ENCODE measurements at regions not wholly inside any gene's neighbourhood (a gene's known extent, or its start where the extent isn't known, plus 50 kb on each side); places are given as distances from the start of the nearest gene placed in this dataset.
"Not testable (repeated sequence)": the region's sequence is repeated elsewhere in the genome, so short reads cannot be mapped to it uniquely, and the experiment has no call there.

DNA sequence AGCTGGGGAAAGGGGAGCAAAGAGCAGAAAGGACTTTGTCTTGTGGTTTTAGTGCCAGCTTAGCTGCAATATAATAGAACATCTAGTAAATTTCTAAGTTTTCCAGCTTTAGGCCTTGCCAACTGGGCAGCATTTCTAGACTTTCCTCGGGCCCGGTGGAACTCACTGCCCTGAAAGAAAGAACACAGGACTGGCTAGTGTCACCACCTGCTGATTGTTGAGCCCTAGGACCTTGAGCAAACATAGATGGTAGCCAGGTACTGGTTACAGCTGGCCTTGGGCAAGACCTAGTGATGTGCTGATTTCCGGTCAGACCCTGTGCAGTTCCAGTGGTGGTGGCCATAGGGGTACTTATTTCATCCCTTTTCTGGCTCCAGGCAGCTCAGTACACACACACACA, 753.2 kb upstream of the B3GALT2 start:
- DNase-seq: no peak

DNA sequence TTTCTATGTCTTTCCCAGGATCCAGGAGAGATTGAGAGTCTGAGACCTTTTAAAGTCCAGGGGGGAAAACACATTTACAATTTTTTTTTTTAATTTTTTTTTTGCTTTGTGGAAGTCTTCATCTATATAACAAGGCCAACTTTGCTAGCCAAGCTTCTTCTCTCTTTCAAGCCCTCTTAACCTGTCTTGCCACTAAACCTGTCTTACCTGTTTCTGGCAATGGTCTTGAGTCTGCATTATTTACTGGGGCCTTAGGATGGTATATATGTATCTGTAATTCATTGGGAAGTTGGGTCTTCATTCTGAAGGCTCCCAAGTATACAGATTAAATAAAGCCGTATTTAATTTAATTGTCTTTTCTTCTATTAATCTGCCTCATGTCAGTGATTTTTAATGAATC, 750.9 kb upstream of the B3GALT2 start:
- no peak for DNase-seq

DNA sequence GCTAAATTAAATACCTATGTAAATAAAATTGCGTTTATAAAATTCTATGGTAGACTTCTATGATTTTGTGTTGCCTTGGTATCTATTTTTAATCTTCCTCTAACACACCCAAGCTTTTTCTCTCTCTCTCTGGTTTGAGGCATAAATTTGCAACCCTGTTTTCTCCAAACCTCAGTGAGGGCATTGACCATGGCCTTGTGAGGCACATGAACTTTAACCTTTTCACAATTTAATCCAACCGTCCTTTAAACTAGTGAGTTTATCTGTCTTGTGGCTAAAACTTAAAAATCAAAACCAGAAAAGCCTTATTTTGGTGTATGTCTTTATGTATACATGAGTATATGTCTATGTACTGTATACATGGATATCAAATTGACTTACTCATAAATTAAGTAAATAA, 746.6 kb upstream of the B3GALT2 start:
- DNase-seq: no peak

DNA sequence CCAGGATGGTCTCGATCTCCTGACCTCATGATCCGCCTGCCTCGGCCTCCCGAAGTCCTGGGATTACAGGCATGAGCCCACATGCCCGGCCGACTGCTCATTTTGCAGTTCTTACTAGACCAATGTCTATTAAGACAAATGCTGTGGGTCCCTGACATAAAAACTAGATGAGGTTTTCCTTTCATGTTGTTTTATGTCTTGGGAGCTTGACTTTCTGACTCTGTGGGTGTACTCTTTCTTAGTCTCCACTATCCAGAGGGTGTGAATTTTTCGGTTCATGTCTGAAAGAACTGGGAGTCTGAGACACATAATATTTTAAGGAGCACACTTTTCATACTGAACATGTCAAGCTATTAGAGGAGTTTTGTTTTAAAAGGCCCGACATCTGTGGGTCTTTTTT, 744.9 kb upstream of the B3GALT2 start:
- no peak for DNase-seq

DNA sequence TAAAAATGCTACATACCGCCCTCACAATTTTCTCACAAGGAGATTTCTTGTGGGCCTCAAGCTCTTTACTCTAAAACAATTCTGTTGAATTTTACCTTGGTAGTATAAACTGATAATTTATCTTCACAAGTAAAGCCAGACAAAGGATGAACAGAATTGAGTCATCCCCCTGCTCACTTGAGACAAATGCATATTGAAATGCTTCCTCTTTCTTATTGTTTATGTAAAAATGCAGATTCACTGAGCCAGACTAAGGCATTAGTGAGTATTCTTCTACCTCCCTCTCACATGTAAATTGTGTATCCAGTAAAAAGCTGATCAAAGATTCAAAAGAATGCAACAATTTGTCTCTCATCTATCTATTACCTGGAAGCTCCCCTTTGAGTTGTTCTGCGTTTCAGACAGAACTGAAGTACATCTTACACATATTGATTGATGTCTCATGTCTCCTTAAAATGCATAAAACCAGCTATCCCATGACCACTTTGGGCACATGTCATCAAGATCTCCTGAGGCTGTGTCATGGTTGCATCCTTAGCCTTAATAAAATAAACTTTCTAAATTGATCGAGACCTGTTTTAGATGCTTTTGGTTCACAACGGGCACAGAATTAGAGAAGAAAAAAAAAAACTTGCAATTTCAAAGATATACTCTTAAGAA, 743.1 kb upstream of the B3GALT2 start:
- no peak for DNase-seq

DNA sequence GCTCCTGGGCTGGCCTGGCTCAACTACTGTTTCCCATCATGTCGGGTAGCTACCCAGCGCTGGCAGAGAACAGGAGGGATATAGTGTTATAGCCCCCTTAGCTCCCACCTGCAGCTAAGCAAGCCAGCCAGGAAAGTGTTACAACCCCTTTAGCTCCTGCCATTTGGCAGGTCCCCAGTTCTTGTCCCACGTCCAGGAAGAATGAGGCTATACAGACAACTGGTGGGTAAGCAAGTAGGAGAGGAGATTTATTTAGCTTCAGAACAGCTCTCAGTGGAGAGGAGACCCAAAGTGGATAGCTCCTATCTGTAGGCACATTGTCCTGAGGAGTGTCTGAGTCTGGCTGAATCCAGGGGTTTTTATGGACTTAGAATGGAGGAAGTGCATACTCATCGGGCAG, 741.1 kb upstream of the B3GALT2 start:
- no peak for DNase-seq

DNA sequence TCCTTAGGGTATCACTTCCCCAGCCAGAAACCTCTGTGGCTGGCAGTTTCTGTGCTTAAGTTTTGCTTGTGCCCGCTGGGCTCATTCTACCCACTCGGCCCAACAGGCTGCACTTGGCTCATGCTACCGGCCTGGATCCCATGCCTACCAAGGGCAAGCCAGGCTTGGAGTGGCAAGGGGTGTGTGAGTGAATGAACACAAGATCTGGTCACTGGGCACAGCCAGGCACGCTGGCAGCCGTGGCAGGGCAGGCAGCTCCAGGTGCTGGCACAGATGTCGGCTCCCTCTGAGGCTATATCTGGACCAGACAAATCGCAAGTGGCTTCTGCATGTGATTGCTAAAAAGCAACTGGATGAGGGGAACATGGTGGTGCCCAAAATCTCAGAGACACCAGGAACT, 740.5 kb upstream of the B3GALT2 start:
- DNase-seq: no peak

DNA sequence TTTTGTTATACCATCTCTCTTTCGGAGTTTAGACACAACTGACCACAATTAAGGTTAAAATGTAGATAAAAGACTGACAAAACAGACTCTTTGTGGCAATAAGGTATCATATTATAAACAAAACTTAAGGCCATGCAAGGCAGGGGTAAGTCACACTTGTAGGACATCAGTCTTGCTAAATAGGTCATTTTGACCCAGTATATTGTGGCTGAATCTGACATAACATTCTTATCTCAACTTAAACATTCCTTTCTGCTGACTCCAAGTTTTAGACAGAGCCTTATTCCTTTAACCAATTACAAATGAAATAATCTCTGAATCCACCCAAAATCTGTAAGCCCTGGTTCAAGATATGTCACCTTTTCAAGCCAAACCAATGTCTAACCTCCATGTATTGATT, 733.4 kb upstream of the B3GALT2 start:
- no peak for DNase-seq

DNA sequence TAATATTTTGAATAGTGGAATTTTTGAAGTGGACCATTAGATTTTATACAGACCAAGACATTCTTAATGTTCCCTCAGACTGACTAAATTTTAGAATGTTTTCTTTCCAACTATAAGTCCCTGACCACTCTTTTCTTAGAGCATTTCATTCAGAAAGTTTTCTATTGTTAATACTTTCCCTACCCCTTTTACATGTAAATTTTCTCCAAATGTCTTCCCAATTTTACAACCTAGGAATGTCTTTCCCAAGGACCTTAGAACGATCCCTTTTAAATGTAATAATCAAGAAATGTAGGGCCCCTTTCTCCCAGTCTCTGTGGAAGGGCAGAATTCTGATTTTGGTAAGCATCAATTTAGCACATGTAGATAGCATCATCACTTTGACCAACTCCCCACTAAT, 730.0 kb upstream of the B3GALT2 start:
- DNase-seq: no peak

DNA sequence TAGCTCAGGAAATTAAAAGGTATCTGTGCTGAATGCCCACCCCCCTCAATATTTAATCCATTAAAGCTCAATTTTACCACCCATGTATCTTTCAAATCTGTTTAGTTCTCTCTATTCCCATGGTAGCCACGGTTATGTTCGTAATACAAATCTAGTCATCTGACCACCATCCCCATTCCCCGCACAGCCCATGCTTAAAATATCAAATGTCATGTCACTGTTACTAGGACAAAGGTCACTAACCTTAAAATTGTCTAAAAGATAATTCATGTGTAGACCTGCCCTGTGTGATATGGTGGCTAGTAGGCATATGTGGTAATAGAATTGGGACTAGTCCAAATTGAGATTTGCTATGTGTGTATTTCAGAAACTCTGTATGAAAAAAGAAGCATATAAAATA, 728.5 kb upstream of the B3GALT2 start:
- no peak for DNase-seq

DNA sequence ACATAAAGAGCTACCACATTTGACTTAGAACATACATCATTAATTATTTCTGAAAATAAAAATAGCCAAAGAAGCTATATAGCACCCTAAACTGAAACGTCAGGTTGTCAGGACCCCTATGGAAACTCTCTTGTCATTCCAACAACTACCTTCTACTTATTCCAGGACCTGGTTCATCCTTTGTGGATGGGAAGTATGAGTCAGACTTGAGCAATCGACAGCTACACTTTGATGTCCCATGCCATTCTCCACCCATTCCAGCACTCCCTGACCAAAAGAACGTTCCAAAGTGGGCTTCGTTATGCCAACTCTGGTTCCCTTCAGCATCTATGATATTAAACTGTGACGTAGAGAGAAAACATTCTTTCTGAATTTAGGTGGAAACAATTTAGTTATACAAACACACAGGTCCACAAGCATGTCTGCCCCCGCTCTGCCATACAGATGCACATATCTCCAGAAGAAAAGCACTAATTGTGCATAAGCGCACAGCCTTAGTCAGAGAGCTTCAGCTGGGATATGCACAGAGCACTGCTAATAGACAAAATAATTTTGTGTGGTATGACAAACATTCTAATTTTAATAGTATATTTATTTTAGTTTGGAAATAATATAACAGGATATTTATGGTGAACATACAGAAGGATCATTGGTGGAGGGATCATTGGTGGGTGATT, 723.1 kb upstream of the B3GALT2 start:
- DNase-seq: no peak

DNA sequence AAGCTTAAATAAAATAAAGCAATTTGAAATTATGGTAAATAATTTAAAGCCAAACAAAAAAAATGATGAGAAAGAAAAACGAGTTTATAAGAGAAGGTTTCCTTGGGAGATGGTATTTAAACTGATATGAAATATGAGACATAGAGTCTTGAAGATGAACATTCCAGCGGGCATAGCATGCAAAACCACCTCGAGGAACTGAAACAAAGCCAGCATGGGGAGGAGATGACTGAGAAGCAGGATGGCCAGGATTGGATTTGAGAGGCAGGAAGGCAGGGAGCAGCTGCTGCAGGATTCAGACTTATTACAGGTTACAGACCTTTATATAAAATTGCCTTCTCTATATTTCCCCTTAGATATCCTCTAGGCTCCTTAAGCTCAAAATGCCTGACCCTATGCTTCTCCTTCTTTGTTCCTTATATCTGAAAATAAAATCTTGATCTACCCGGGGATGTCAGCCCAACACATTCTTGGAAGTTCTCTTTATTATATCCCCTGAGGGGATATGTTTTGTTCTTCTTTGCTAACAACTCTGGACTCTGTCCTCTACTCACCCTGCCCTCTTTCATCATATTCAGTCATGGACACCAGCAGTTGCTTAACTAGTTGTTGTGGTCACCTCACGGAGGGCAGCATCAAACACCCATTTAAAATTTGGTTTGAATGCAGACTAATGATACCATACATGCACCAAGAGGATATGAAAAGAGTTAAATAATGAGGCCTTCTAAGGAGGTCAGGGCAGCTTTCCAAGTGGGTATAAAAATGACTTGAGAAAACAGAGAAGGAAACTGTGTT, 719.1 kb upstream of the B3GALT2 start:
- DNase-seq: no peak

DNA sequence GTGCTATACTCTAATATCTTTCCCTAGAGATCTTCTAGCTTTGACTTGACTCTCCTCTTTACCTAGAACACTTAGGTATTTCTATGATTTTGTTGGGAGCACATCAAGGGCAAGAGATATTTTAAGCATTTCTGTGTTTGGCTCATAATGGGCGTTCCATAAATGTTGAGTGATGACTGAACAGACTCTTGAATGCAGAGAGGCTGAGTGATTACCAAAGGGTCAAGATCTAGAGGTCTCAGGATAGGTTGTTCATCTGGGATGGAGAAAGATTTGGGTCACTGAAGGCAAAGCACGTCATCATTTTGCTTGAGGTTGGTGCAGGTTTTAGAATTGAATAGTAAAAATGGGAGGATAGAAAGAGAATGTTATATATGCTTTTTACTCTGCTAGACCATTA, 705.4 kb upstream of the B3GALT2 start:
- no peak for DNase-seq

DNA sequence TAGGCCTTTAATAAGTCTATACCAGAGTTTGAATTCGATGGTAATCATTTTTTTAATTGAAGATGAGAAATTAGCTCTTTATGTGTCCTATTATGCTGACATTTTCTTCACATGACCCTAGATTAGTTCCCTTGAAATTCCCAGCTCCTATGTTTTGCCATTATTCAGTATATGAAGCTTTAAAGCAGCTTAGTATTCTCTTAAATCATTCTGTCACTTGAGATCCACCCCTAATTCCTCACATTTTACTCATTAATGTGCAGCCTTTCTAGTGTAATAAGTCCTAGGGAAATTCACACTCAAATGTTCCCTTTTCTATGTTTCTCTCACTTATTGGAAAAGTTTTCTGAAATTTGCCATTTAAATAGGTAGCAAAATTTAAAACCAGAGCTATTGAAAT, 704.5 kb upstream of the B3GALT2 start:
- DNase-seq: no peak

DNA sequence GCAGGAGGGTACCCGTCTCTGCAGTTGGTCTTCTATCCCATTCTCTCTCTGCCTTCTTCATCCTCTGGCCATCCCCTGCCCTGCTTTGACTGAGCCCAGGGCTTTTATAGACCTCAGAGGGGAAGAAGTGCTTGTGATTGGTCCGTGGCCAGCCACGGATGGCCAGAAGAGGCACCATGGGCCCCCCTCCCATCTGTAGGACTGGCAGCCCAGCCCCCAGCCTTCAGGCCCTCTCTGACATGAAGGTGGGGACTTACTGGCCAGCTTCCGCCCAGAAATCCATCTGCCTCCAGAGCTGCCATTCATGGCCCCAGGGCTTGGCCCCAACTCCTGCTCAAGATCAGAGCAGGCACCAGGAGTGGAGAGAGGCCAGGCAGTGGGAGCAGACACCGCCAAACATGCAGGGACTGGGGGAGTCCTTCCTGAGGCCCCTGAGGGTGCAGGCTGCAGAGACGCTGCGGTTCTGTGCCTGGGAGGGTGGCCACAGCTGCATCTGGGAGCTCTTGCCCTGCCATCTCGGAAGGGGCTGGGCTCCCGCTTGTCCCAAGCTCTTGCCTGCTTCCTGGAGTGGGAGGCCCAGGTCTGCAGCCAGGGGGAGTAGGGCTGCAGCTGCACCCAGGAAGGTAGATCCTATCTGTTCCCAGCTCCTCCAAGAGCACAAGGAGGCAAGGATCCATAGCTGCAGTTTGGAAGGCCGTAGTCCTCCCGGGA, 698.6 kb upstream of the B3GALT2 start:
- DNase-seq: no peak

DNA sequence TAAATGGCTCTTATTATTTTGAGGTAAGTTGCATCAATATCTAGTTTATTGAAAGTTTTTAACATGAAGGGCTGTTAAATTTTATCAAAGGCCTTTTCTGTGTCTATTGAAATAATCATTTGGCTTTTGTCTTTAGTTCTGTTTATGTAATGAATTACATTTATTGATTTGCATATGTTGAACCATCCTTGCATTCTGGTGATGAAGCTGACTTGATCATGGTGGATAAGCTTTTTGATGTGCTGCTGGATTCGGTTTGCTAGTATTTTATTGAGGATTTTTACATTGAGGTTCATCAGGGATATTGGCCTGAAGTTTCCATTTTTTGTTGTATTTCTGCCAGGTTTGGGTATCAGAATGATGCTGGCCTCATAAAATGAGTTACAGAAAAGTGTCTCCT, 691.5 kb upstream of the B3GALT2 start:
- not testable (repeated sequence) for DNase-seq

DNA sequence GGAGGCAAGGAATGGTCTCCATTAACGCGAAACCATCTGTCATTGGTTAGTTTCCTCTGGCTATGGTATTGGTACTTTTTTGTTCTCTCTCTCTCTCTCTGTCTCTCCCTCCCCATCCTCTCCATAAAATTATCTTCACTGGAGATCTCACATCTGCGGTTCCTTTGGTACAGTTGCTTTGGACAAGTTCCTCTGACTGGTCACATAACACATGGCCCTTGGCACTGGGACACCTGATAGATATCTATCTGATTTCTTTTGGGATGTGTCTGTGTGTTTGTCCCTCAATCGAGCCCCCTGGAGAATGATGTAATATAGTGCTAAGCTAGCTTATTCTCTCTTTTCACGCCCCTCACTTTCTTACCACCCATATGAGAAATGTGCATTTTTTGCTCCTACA, 682.0 kb upstream of the B3GALT2 start:
- DNase-seq: no peak

DNA sequence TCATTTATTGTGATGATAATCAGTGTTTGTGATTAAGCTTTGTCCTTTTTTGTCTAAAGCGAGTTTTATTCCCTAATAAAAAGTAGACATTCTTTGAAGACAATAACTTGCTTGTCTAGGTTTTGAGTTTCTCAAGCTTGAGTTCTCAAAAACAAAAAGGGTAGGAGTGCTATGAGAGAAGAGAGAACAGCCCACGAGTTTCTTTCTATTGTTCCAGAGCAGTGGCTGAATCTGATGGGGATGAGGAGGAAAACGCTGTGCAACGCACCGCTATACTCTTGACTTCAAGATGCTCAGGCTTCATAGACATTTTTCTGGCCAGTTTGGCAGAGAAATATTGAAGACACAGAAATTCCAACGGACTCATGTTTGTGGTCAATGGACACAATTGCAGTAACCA, 669.8 kb upstream of the B3GALT2 start:
- DNase-seq: no peak

DNA sequence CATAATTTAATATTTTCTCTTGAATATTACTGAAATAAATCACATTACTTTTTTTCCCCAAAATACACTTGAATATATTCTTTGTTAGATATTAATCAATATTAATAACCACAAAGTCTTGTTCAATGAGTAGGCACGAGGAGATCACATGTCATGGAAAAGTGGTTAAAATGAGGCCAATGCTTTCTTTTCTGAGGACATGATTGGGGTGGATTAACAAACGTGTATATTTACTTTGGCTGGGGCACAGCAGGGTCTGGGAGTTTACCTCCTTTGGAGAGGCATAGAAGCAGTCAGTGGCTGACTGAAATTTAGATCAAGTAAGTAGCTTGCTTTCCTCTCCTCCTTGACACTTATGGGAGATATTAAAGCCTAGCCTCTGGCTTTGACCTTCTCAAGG, 664.3 kb upstream of the B3GALT2 start:
- DNase-seq: no peak

DNA sequence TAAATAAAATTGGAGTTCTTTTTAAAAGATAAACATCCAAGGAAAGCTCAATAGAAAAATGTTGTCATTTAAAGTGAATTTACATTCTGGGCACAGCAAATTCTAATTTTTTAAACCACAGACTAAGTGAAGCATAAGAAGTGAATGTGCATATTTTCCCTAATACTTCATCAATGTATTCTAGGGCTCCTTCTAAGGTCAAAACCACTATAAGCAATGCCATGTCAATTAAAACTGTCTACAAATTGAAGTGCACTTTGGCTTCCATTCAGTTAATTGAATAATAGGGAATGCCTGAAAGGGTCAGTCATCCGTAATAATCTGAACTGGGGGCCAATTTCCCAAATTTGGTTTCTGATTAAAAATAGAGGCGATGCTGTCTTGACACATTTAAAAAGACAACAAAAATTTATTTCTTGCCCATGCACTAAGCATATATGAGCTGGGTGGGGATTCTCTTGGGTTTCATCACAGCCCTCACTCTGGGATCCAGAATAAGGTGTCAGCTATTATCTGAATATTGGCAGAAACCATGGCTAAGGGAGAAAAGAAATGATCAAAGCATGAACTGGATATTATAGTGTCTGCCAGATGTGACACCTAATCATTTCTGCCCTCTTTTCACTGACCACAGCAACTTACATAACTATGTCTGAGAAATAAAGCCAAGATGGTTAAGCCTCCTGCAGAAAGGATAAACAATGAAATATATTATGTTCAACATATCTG, 660.6 kb upstream of the B3GALT2 start:
- DNase-seq: no peak

DNA sequence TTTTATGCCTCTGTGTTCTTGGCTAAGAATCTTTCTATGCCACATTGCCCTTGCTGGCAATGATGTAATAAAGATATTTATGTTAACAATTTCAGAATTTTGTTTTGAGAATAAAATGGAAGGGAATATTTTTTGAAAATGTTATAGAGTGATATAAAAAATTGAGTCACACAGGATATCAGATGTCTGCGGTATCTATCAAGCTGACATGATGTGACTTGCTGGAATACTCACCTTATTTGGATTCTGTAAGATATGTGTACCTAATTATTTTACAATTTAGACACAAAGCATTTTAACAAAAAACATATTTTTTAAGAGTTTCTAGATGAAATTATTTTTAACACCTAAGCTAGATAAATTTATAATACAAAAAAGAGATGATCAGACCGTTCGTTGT, 660.0 kb upstream of the B3GALT2 start:
- no peak for DNase-seq

DNA sequence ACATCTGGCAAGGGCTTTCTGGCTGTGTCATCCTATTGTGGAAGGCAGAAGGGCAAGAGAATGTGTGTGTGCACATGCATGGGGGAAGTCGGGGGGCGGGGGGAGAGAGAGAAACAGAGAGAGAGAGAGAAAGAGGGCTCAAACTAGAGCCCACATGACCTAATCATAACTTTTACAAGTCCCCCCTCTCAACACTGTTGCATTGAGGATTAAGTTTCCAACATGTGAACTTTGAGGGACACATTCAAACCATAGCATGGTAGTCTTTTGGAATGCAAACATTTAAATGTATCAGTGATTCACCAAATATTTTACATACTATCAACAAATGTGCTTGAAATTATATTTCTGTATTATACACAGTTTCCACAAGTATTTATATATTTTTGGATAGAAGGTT, 655.4 kb upstream of the B3GALT2 start:
- no peak for DNase-seq

DNA sequence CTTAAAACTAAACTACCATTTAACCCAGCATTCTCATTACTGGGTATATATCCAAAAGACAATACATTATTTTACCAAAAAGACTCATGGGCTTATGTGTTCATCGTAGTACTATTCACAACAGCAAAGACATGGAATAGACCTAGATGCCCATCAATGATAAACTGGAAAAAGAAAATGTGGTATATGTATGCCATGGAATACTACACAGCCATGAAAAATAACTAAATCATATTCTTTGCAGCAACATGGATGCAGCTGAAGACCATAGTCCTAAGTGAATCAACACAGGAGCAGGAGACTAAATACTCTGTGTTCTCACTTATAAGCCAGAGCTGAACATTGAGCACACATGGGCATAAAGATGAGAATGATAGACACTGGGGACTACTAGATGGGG, 645.1 kb upstream of the B3GALT2 start:
- DNase-seq: no peak
